Activated CD4-positive, alpha-beta T cell treated with anti-CD3 and anti-CD28 coated beads, Interleukin-2, amount 50 U/mL, for 24 hours (primary cell): ENCODE measurements at regions not wholly inside any gene's neighbourhood (a gene's known extent, or its start where the extent isn't known, plus 50 kb on each side); places are given as distances from the start of the nearest gene placed in this dataset.

Source experiments
- DNase-seq, 2 donors: peaks; one replicate each; pipeline ENCODE4 v3.0.0-alpha.2; 2020; ENCODE audit warnings: low read depth in 1 of 2, low spot score in 1 of 2

- DNase-seq: no peak
These were observed 79.5 kb upstream of the GALNT9 start for GRCh38 chr12:132408626-132409494.

- DNase-seq: no peak
These were observed 78.6 kb upstream of the GALNT9 start for GRCh38 chr12:132407992-132408391.

- DNase-seq: no peak
These were observed 78.1 kb upstream of the GALNT9 start for GRCh38 chr12:132407451-132407961.

GRCh38 chr12:132406493-132407450 lies 77.4 kb upstream of the GALNT9 start:
- DNase-seq: no peak

- no peak for DNase-seq
These were observed 76.4 kb upstream of the GALNT9 start for GRCh38 chr12:132405742-132406251.

- DNase-seq: no peak
These were observed 75.8 kb upstream of the GALNT9 start for GRCh38 chr12:132404951-132405741.

GRCh38 chr12:132404435-132404855 lies 75.1 kb upstream of the GALNT9 start:
- no peak for DNase-seq

- no peak for DNase-seq
These were observed 74.4 kb upstream of the GALNT9 start for GRCh38 chr12:132403636-132404434.

- no peak for DNase-seq
These were observed 73.5 kb upstream of the GALNT9 start for GRCh38 chr12:132402831-132403416.

- no peak for DNase-seq
These were observed 72.6 kb upstream of the GALNT9 start for GRCh38 chr12:132401982-132402381.

GRCh38 chr12:132400011-132400641 lies 70.7 kb upstream of the GALNT9 start:
- DNase-seq: no peak

GRCh38 chr12:132399092-132400010 lies 70.0 kb upstream of the GALNT9 start:
- no peak for DNase-seq

- DNase-seq: no peak
These were observed 69.1 kb upstream of the GALNT9 start for GRCh38 chr12:132398386-132398991.

GRCh38 chr12:132397934-132398385 lies 68.6 kb upstream of the GALNT9 start:
- DNase-seq: no peak

- no peak for DNase-seq
These were observed 68.0 kb upstream of the GALNT9 start for GRCh38 chr12:132397152-132397933.

GRCh38 chr12:132396657-132397056 lies 67.3 kb upstream of the GALNT9 start:
- no peak for DNase-seq

GRCh38 chr12:132395908-132396305 lies 66.5 kb upstream of the GALNT9 start:
- no peak for DNase-seq
